WTC11 (cell line): ENCODE measurements at regions not wholly inside any gene's neighbourhood (a gene's known extent, or its start where the extent isn't known, plus 50 kb on each side); places are given as distances from the start of the nearest gene placed in this dataset.

ENCODE experiments used
- ATF1 ChIP-seq: sonication (generic); formaldehyde crosslinking; IDR thresholded peaks from 2 replicates; pipeline ENCODE4 v1.8.1; 2023; ENCODE audit warnings: mild to moderate bottlenecking, moderate library complexity, missing genetic modification reagents
- CBFB ChIP-seq: sonication (generic); formaldehyde crosslinking; IDR thresholded peaks from 2 replicates; pipeline ENCODE4 v1.8.1; 2022; ENCODE audit warnings: mild to moderate bottlenecking, low read depth, missing genetic modification reagents
- CREM ChIP-seq: sonication (generic); formaldehyde crosslinking; IDR thresholded peaks from 2 replicates; pipeline ENCODE4 v1.8.1; 2022; ENCODE audit warnings: mild to moderate bottlenecking, missing genetic modification reagents, moderate library complexity
- ELF4 ChIP-seq: sonication (generic); formaldehyde crosslinking; IDR thresholded peaks from 2 replicates; pipeline ENCODE4 v1.8.1; 2022; ENCODE audit warnings: low read depth, mild to moderate bottlenecking, moderate library complexity, missing genetic modification reagents
- GRHL2 ChIP-seq: fragments of 250-450 bp; sonication (Bioruptor Pico); IDR thresholded peaks from 2 replicates; pipeline ENCODE4 v1.8.0; 2022; ENCODE audit warnings: mild to moderate bottlenecking, moderate library complexity; ENCODE audit not compliant: insufficient replicate concordance, severe bottlenecking
- HMGA2 ChIP-seq: fragments of 250-450 bp; sonication (Bioruptor Pico); IDR thresholded peaks from 2 replicates; pipeline ENCODE4 v1.4.0; 2021; ENCODE audit warnings: mild to moderate bottlenecking, moderate library complexity
- JUN ChIP-seq: sonication (generic); formaldehyde crosslinking; IDR thresholded peaks from 2 replicates; pipeline ENCODE4 v1.8.0; 2023; ENCODE audit warnings: mild to moderate bottlenecking, missing genetic modification reagents
- NR3C1 ChIP-seq: sonication (generic); formaldehyde crosslinking; conservative IDR thresholded peaks from 2 replicates; pipeline ENCODE4 v1.8.1; 2023; ENCODE audit warnings: low read depth, mild to moderate bottlenecking, missing genetic modification reagents
- OVOL2 ChIP-seq: fragments of 250-450 bp; sonication (Bioruptor Pico); IDR thresholded peaks from 2 replicates; pipeline ENCODE4 v1.9.0; 2021; ENCODE audit warnings: mild to moderate bottlenecking, borderline replicate concordance
- ZNF671 ChIP-seq: fragments of 250-450 bp; sonication (Bioruptor Pico); IDR thresholded peaks from 2 replicates; pipeline ENCODE4 v1.8.0; 2021; ENCODE audit warnings: mild to moderate bottlenecking
- TF ChIP-seq, protein P1 (sequence below): fragments of 200-600 bp; IDR thresholded peaks from 2 replicates; pipeline ENCODE4 v1.8.0; 2022; ENCODE audit warnings: antibody characterized with exemption
- TF ChIP-seq, protein P2 (sequence below): sonication (generic); formaldehyde crosslinking; IDR thresholded peaks from 2 replicates; pipeline ENCODE4 v1.8.0; 2023; ENCODE audit warnings: missing genetic modification reagents
- TF ChIP-seq, protein P3 (sequence below): sonication (generic); formaldehyde crosslinking; conservative IDR thresholded peaks from 2 replicates; pipeline ENCODE4 v1.8.1; 2023; ENCODE audit warnings: mild to moderate bottlenecking, low read depth, missing genetic modification reagents, moderate library complexity
- TF ChIP-seq, protein P4 (sequence below): sonication (generic); formaldehyde crosslinking; IDR thresholded peaks from 2 replicates; pipeline ENCODE4 v1.8.1; 2023; ENCODE audit warnings: mild to moderate bottlenecking, missing genetic modification reagents

- TF ChIP-seq, protein P1, sequence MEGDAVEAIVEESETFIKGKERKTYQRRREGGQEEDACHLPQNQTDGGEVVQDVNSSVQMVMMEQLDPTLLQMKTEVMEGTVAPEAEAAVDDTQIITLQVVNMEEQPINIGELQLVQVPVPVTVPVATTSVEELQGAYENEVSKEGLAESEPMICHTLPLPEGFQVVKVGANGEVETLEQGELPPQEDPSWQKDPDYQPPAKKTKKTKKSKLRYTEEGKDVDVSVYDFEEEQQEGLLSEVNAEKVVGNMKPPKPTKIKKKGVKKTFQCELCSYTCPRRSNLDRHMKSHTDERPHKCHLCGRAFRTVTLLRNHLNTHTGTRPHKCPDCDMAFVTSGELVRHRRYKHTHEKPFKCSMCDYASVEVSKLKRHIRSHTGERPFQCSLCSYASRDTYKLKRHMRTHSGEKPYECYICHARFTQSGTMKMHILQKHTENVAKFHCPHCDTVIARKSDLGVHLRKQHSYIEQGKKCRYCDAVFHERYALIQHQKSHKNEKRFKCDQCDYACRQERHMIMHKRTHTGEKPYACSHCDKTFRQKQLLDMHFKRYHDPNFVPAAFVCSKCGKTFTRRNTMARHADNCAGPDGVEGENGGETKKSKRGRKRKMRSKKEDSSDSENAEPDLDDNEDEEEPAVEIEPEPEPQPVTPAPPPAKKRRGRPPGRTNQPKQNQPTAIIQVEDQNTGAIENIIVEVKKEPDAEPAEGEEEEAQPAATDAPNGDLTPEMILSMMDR, result no peak
- no peak for TF ChIP-seq CREM (CRISPR knock-in tag)
- TF ChIP-seq OVOL2 (CRISPR knock-in tag), result no peak
- TF ChIP-seq NR3C1 (CRISPR knock-in tag), result no peak
- TF ChIP-seq, protein P2, sequence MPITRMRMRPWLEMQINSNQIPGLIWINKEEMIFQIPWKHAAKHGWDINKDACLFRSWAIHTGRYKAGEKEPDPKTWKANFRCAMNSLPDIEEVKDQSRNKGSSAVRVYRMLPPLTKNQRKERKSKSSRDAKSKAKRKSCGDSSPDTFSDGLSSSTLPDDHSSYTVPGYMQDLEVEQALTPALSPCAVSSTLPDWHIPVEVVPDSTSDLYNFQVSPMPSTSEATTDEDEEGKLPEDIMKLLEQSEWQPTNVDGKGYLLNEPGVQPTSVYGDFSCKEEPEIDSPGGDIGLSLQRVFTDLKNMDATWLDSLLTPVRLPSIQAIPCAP (CRISPR knock-in tag), result no peak
- TF ChIP-seq ATF1, result no peak
- no peak for TF ChIP-seq JUN (CRISPR knock-in tag)
- no peak for TF ChIP-seq ELF4 (CRISPR knock-in tag)
- TF ChIP-seq CBFB (CRISPR knock-in tag), result no peak
- TF ChIP-seq, protein P3, sequence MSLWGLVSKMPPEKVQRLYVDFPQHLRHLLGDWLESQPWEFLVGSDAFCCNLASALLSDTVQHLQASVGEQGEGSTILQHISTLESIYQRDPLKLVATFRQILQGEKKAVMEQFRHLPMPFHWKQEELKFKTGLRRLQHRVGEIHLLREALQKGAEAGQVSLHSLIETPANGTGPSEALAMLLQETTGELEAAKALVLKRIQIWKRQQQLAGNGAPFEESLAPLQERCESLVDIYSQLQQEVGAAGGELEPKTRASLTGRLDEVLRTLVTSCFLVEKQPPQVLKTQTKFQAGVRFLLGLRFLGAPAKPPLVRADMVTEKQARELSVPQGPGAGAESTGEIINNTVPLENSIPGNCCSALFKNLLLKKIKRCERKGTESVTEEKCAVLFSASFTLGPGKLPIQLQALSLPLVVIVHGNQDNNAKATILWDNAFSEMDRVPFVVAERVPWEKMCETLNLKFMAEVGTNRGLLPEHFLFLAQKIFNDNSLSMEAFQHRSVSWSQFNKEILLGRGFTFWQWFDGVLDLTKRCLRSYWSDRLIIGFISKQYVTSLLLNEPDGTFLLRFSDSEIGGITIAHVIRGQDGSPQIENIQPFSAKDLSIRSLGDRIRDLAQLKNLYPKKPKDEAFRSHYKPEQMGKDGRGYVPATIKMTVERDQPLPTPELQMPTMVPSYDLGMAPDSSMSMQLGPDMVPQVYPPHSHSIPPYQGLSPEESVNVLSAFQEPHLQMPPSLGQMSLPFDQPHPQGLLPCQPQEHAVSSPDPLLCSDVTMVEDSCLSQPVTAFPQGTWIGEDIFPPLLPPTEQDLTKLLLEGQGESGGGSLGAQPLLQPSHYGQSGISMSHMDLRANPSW (CRISPR knock-in tag), result no peak
- TF ChIP-seq, protein P4, sequence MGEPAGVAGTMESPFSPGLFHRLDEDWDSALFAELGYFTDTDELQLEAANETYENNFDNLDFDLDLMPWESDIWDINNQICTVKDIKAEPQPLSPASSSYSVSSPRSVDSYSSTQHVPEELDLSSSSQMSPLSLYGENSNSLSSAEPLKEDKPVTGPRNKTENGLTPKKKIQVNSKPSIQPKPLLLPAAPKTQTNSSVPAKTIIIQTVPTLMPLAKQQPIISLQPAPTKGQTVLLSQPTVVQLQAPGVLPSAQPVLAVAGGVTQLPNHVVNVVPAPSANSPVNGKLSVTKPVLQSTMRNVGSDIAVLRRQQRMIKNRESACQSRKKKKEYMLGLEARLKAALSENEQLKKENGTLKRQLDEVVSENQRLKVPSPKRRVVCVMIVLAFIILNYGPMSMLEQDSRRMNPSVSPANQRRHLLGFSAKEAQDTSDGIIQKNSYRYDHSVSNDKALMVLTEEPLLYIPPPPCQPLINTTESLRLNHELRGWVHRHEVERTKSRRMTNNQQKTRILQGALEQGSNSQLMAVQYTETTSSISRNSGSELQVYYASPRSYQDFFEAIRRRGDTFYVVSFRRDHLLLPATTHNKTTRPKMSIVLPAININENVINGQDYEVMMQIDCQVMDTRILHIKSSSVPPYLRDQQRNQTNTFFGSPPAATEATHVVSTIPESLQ, result no peak
- TF ChIP-seq ZNF671 (CRISPR knock-in tag), result no peak
- no peak for TF ChIP-seq GRHL2 (CRISPR knock-in tag)
- TF ChIP-seq HMGA2 (CRISPR knock-in tag), result no peak
These were observed 785.8 kb downstream of the RNF144A start for GRCh38 chr2:7703048-7703447.
